ENCODE measurements at regions not wholly inside any gene's neighbourhood (a gene's known extent, or its start where the extent isn't known, plus 50 kb on each side); places are given as distances from the start of the nearest gene placed in this dataset.
A peak's percentile ranks its signal among the peaks of the same experiment; 100 is the strongest.
"Not testable (repeated sequence)": the region's sequence is repeated elsewhere in the genome, so short reads cannot be mapped to it uniquely, and the experiment has no call there.

DNA sequence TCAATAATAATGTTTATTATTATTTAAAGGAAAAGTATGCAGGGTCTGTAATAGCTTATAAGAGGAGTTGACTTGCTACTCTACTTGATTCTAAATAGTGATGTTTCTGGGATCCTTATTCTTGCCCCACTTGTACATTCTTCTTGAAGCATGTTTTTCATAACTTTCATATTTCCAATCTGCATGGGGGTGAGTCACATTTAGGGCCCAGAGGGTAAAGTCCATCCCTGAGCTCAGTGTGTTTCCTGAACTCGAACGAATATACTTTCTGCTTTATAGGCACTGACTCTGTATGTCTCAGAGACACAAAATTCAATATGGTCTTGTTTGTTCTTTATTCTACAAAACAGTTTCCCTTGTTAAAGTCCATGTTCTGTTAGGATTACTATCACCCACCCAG, 61.0 kb upstream of the SMIM30 start:
- BruUV-seq (replicated peaks) = no TSS peak
- H3K4me1 Mint-ChIP-seq (ENCODE audit: low read depth, unreplicated experiment) = peaks cover 40% of the 10 kb centered on the region
- H3K4me3 Mint-ChIP-seq (ENCODE audit: low read depth, unreplicated experiment) = no peak overlapping the region
- TF ChIP-seq, protein P1, sequence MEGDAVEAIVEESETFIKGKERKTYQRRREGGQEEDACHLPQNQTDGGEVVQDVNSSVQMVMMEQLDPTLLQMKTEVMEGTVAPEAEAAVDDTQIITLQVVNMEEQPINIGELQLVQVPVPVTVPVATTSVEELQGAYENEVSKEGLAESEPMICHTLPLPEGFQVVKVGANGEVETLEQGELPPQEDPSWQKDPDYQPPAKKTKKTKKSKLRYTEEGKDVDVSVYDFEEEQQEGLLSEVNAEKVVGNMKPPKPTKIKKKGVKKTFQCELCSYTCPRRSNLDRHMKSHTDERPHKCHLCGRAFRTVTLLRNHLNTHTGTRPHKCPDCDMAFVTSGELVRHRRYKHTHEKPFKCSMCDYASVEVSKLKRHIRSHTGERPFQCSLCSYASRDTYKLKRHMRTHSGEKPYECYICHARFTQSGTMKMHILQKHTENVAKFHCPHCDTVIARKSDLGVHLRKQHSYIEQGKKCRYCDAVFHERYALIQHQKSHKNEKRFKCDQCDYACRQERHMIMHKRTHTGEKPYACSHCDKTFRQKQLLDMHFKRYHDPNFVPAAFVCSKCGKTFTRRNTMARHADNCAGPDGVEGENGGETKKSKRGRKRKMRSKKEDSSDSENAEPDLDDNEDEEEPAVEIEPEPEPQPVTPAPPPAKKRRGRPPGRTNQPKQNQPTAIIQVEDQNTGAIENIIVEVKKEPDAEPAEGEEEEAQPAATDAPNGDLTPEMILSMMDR (IDR thresholded peaks at IDR 0.05; ENCODE audit: unreplicated experiment) = no peak
- CTCF ChIA-PET = interaction anchor here (0.7 to 1.1 kb wide), 3 partner anchors 10 to 20 kb away, joined by 3 to 10 read pairs (median 3); no protein-coding TSS in a partner anchor
- no peaks in the 10 kb centered on the region for H3K9me3 Mint-ChIP-seq (ENCODE audit: low read depth, unreplicated experiment)
- peak; percentile 26 for DNase-seq
- H3K36me3 Mint-ChIP-seq (ENCODE audit: insufficient read depth, unreplicated experiment) = no peaks in the 10 kb centered on the region
- intact Hi-C loops (cut with micrococcal nuclease; ENCODE audit: unreplicated experiment) = no loop called here
- H3K27ac Mint-ChIP-seq (ENCODE audit: unreplicated experiment) = no peak overlapping the region
- H3K27me3 Mint-ChIP-seq (ENCODE audit: unreplicated experiment) = no peaks in the 10 kb centered on the region

DNA sequence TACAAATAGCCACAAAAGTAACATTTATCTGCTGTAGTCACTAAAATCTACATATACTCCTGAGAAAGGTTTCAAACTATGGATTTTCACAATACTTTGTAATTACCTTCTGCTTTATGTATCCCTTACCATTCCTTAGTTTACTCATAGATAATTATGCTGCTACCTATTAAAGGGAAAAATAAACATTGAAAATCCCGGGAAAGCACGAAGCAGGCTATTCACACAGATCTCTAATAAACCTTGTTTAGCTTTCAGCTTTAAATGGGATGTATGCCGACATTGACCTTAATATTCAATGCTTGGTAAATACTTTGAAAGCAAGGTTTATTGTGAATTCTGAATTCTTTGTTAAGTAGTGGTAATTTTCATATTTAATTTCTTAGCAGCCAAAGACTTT, 58.5 kb upstream of the SMIM30 start:
- DNase-seq = no peak
- no peak overlapping the region for H3K27ac Mint-ChIP-seq (ENCODE audit: unreplicated experiment)
- CTCF ChIA-PET = no interaction called here
- H3K27me3 Mint-ChIP-seq (ENCODE audit: unreplicated experiment) = no peaks in the 10 kb centered on the region
- TF ChIP-seq, protein P1 (IDR thresholded peaks at IDR 0.05; ENCODE audit: unreplicated experiment) = no peak
- no peaks in the 10 kb centered on the region for H3K9me3 Mint-ChIP-seq (ENCODE audit: low read depth, unreplicated experiment)
- peaks cover 20% of the 10 kb centered on the region for H3K4me1 Mint-ChIP-seq (ENCODE audit: low read depth, unreplicated experiment)
- no peak overlapping the region for H3K4me3 Mint-ChIP-seq (ENCODE audit: low read depth, unreplicated experiment)
- H3K36me3 Mint-ChIP-seq (ENCODE audit: insufficient read depth, unreplicated experiment) = no peaks in the 10 kb centered on the region
- no TSS peak for BruUV-seq (replicated peaks)
- intact Hi-C loops (cut with micrococcal nuclease; ENCODE audit: unreplicated experiment) = no loop called here

DNA sequence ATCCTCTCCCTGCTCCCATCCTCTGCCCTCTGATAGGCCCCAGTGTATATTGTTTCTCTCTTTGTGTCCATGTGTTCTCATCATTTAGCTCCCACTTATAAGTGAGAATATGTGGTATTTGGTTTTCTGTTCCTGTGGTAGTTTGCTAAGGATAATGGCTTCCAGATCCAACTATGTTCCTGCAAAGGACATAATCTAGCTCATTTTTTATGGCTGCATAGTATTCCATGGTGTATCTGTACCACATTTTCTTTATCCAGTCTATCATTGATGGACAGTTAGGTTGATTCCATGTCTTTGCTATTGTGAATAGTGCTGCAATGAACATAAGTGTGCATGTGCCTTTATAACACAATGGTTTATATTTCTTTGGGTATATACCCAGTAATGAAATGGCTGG, 57.8 kb upstream of the SMIM30 start:
- DNase-seq; H3K9me3 Mint-ChIP-seq (ENCODE audit: low read depth, unreplicated experiment); intact Hi-C loops (cut with micrococcal nuclease; ENCODE audit: unreplicated experiment); BruUV-seq (replicated peaks); CTCF ChIA-PET; H3K4me3 Mint-ChIP-seq (ENCODE audit: low read depth, unreplicated experiment); H3K27ac Mint-ChIP-seq (ENCODE audit: unreplicated experiment); H3K27me3 Mint-ChIP-seq (ENCODE audit: unreplicated experiment); H3K36me3 Mint-ChIP-seq (ENCODE audit: insufficient read depth, unreplicated experiment): not testable (repeated sequence)
- peaks cover 20% of the 10 kb centered on the region for H3K4me1 Mint-ChIP-seq (ENCODE audit: low read depth, unreplicated experiment)

DNA sequence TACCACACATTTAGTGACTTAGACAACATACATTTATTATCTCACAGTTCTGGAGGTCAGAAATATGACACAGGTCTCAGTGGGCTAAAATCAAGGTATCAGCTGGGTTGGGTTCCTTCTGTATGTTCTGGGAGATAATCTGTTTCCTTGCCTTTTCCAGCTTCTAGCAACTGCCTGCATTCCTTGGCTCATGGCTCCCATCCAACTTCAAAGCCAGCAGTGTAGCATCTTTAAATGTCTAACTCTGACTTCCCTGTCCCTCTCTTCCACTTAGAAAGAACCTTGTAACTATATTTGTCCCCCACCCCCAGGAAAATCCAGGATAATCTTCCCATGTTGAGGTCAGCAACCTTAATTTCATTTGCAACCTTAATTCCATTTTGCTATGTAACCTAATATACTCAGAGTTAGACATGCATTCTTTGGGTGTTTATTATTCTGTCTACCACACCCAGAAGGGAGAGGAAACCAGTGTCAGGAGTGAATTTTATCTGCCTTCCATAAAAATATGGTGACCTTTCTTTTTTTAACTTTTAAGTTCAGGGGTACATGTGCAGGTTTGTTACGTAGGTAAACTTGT, 57.3 kb upstream of the SMIM30 start:
- CTCF ChIA-PET = no interaction called here
- BruUV-seq (replicated peaks) = no TSS peak
- peaks cover 20% of the 10 kb centered on the region for H3K4me1 Mint-ChIP-seq (ENCODE audit: low read depth, unreplicated experiment)

DNA sequence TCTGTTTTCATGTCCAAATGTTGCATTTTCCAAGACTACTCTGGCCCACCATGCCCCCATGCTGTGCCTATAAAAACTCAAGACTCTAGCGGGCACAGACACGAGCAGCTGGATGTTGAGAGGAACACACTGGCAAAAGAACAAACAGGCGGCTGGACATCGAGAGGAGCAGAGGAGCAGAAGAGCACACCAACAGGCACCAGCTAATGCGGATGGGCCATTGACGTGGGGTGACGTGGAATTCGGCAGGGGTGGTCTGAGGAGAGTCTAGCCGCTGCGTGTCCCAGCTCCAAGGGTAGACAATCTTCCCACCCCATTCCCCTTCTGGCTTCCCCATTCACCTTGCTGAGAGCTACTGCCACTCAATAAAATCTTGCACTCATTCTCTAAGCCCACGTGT, 54.4 kb upstream of the SMIM30 start:
- no peak overlapping the region for H3K4me3 Mint-ChIP-seq (ENCODE audit: low read depth, unreplicated experiment)
- no peaks in the 10 kb centered on the region for H3K4me1 Mint-ChIP-seq (ENCODE audit: low read depth, unreplicated experiment)
- H3K27me3 Mint-ChIP-seq (ENCODE audit: unreplicated experiment) = no peaks in the 10 kb centered on the region
- CTCF ChIA-PET = no interaction called here
- H3K27ac Mint-ChIP-seq (ENCODE audit: unreplicated experiment) = no peak overlapping the region
- no peaks in the 10 kb centered on the region for H3K36me3 Mint-ChIP-seq (ENCODE audit: insufficient read depth, unreplicated experiment)
- H3K9me3 Mint-ChIP-seq (ENCODE audit: low read depth, unreplicated experiment) = peaks cover 6% of the 10 kb centered on the region
- TF ChIP-seq, protein P1 (IDR thresholded peaks at IDR 0.05; ENCODE audit: unreplicated experiment) = no peak
- intact Hi-C loops (cut with micrococcal nuclease; ENCODE audit: unreplicated experiment) = no loop called here
- DNase-seq = no peak
- BruUV-seq (replicated peaks) = no TSS peak

More for the DNA sequence above, 57.3 kb upstream of the SMIM30 start:
- DNase-seq = no peak
- Mint-ChIP-seq H3K36me3 (ENCODE audit: insufficient read depth, unreplicated experiment) (no peaks in the 10 kb centered on the region), H3K9me3 (ENCODE audit: low read depth, unreplicated experiment) (peaks cover 2% of the 10 kb centered on the region), H3K27ac (ENCODE audit: unreplicated experiment) (no peak overlapping the region), H3K27me3 (ENCODE audit: unreplicated experiment) (no peaks in the 10 kb centered on the region), H3K4me3 (ENCODE audit: low read depth, unreplicated experiment) (no peak overlapping the region)
- TF ChIP-seq, protein P1 (IDR thresholded peaks at IDR 0.05; ENCODE audit: unreplicated experiment) = no peak
- intact Hi-C loops (cut with micrococcal nuclease; ENCODE audit: unreplicated experiment) = no loop called here

All from Calu3 (cell line).